Endothelial cell of umbilical vein (primary cell): ENCODE measurements at regions not wholly inside any gene's neighbourhood (a gene's known extent, or its start where the extent isn't known, plus 50 kb on each side); places are given as distances from the start of the nearest gene placed in this dataset.

Source experiments
- BruUV-seq: library from RNA; stranded (reverse); fragments of 400-500 nt; replicated peaks from 2 replicates; lab custom pipeline; 2021; lab: Mats Ljungman, UMichigan
- CTCF ChIA-PET: fragments of 300-600, 350-600 bp; sonication (Branson Sonifier 250); formaldehyde crosslinking; loops from one replicate; lab custom pipeline; 2021; ENCODE audit warnings: antibody characterized with exemption, inconsistent platforms; lab: Charles Lee
- POLR2A ChIA-PET: fragments of 300-600, 350-600 bp; sonication (Branson Sonifier 250); formaldehyde crosslinking; loops from one replicate; lab custom pipeline; 2021; ENCODE audit warnings: antibody characterized with exemption, inconsistent platforms; lab: Charles Lee
- DNase-seq: peaks from one replicate; pipeline ENCODE4 v3.0.0-alpha.2; 2011; ENCODE audit warnings: low read depth, low spot score
- FAIRE-seq: peaks from 2 replicates; lab custom pipeline; 2011; peaks lifted over from hg19 to GRCh38; lab: Jason Lieb, UNC
- H2AFZ ChIP-seq: 2 replicates; pipeline ENCODE4 v1.6.0; 2012; ENCODE audit warnings: low read depth, low read length, control low read depth, inconsistent platforms
- H3K27ac ChIP-seq: 2 replicates; pipeline ENCODE4 v1.5.1; 2011; ENCODE audit warnings: low read depth, mild to moderate bottlenecking, control low read depth, low read length, moderate library complexity; ENCODE audit not compliant: insufficient read depth
- H3K27me3 ChIP-seq, 2 experiments: 2 replicates each; pipeline versions ENCODE4 v1.6.0 to v1.6.1; 2011; ENCODE audit warnings: low read length in 2 of 2, mixed read lengths in 1 of 2; ENCODE audit not compliant: control insufficient read depth in 2 of 2, insufficient read depth in 2 of 2
- H3K36me3 ChIP-seq, 2 experiments: 2 replicates in 1 of 2; 3 replicates in 1 of 2; pipeline ENCODE4 v1.5.1; 2011; ENCODE audit warnings: low read length in 2 of 2, mild to moderate bottlenecking in 1 of 2, moderate library complexity in 1 of 2; ENCODE audit not compliant: control insufficient read depth in 2 of 2, insufficient read depth in 2 of 2; ENCODE audit errors: extremely low read depth in 1 of 2
- H3K4me1 ChIP-seq: 3 replicates; pipeline ENCODE4 v1.5.1; 2011; ENCODE audit warnings: mild to moderate bottlenecking, low read length; ENCODE audit not compliant: control insufficient read depth, insufficient read depth; ENCODE audit errors: extremely low read depth
- H3K4me2 ChIP-seq: 2 replicates; pipeline ENCODE4 v1.6.1; 2011; ENCODE audit warnings: low read length, control low read depth, mixed read lengths; ENCODE audit not compliant: insufficient read depth
- H3K4me3 ChIP-seq, 3 experiments: fragments of 200-600 bp in 1 of 3; sonication (generic), shearing (Covaris generic) in 1 of 3; replicated peaks in 1 of 3; 2 replicates each; pipeline ENCODE4 v1.5.1; 2011 to 2016; ENCODE audit warnings: control low read depth in 3 of 3, low read length in 3 of 3, mild to moderate bottlenecking in 2 of 3, inconsistent platforms in 1 of 3, low read depth in 1 of 3, moderate library complexity in 1 of 3; ENCODE audit not compliant: insufficient read depth in 1 of 3
- H3K79me2 ChIP-seq: 2 replicates; pipeline ENCODE4 v1.6.0; 2012; ENCODE audit warnings: low read length, inconsistent platforms; ENCODE audit not compliant: control insufficient read depth, insufficient read depth
- H3K9ac ChIP-seq: replicated peaks from 2 replicates; pipeline ENCODE3; 2011; ENCODE audit warnings: low read length, control low read depth; ENCODE audit not compliant: insufficient read depth; ENCODE audit errors: extremely low read depth
- H3K9me1 ChIP-seq: replicated peaks from 3 replicates; pipeline ENCODE4 v1.6.0; 2011; ENCODE audit warnings: mild to moderate bottlenecking, low read length; ENCODE audit not compliant: control insufficient read depth, insufficient read depth; ENCODE audit errors: extremely low read depth
- H3K9me3 ChIP-seq: replicated peaks from 2 replicates; pipeline ENCODE4 v1.5.1; 2012; ENCODE audit warnings: low read length, inconsistent platforms; ENCODE audit not compliant: control insufficient read depth, insufficient read depth
- H4K20me1 ChIP-seq: replicated peaks from 2 replicates; pipeline ENCODE3; 2011; ENCODE audit warnings: mild to moderate bottlenecking, low read length; ENCODE audit not compliant: control insufficient read depth, insufficient read depth; ENCODE audit errors: extremely low read depth
- CTCF ChIP-seq, 2 donors: IDR thresholded peaks; 1 replicate in 1 of 2; 2 replicates in 1 of 2; pipeline ENCODE4 v1.5.1; 2011; ENCODE audit warnings: low read length in 2 of 2, mild to moderate bottlenecking in 2 of 2, moderate library complexity in 2 of 2, control low read depth in 1 of 2, inconsistent platforms in 1 of 2, low read depth in 1 of 2; ENCODE audit not compliant: insufficient read depth in 1 of 2; ENCODE audit errors: extremely low read depth in 1 of 2
- EZH2 ChIP-seq: IDR thresholded peaks from 2 replicates; pipeline ENCODE4 v1.6.1; 2012; ENCODE audit warnings: borderline replicate concordance, low read depth, mild to moderate bottlenecking, moderate library complexity, low read length, inconsistent platforms; ENCODE audit not compliant: severe bottlenecking
- FOS ChIP-seq: IDR thresholded peaks from 2 replicates; pipeline ENCODE4 v1.6.1; 2011; ENCODE audit warnings: mild to moderate bottlenecking, low read length, moderate library complexity, borderline replicate concordance; ENCODE audit not compliant: insufficient read depth
- GATA2 ChIP-seq: IDR thresholded peaks from 2 replicates; pipeline ENCODE4 v1.7.0; 2011; ENCODE audit warnings: low read depth, mild to moderate bottlenecking, moderate library complexity, mixed read lengths, low read length; ENCODE audit not compliant: insufficient read length, insufficient read depth
- JUN ChIP-seq: IDR thresholded peaks from 2 replicates; pipeline ENCODE4 v1.6.1; 2011; ENCODE audit warnings: borderline replicate concordance, low read depth; ENCODE audit not compliant: insufficient read length, insufficient read depth
- MAX ChIP-seq: IDR thresholded peaks from 2 replicates; pipeline ENCODE4 v1.6.1; 2011; ENCODE audit not compliant: insufficient read depth, insufficient read length
- MYC ChIP-seq: IDR thresholded peaks from one replicate; pipeline ENCODE4 v1.6.1; 2011; ENCODE audit warnings: mild to moderate bottlenecking, low read depth, low read length
- POLR2A ChIP-seq: IDR thresholded peaks from 2 replicates; pipeline ENCODE4 v1.6.1; 2012; ENCODE audit warnings: low read depth, mild to moderate bottlenecking, control low read depth, low read length
- POLR2AphosphoS5 ChIP-seq: IDR thresholded peaks from 2 replicates; pipeline ENCODE4 v1.6.1; 2012; ENCODE audit warnings: low read depth, mild to moderate bottlenecking, control low read depth, low read length, moderate library complexity; ENCODE audit not compliant: insufficient read depth
- dilution Hi-C: fragments of 300-500 bp; cut with MboI; formaldehyde crosslinking; loops from one replicate; pipeline ENCODE4 v1.15.0; 2019; ENCODE audit warnings: low sequenced_read_pairs; ENCODE audit not compliant: extremely low pct_ligation_motif_present
- intact Hi-C: fragments of 100-400 bp; cut with micrococcal nuclease; formaldehyde crosslinking; loops from one replicate; pipeline ENCODE4 v1.10.0; 2022

GRCh38 chr7:16200591-16200990 lies 220.7 kb downstream of the CRPPA start:
- Histone ChIP-seq H4K20me1 (no peaks in the 10 kb centered on the region), H3K4me3 (no peak overlapping the region), H3K27me3 (no peaks in the 10 kb centered on the region), H3K9ac (no peak overlapping the region), H3K27ac (no peak overlapping the region), H2AFZ (no peak overlapping the region), H3K9me1 (no peaks in the 10 kb centered on the region), H3K4me2 (no peak overlapping the region), H3K79me2 (no peaks in the 10 kb centered on the region), H3K4me1 (peaks cover 16% of the 10 kb centered on the region), H3K36me3 (no peaks in the 10 kb centered on the region), H3K9me3 (no peaks in the 10 kb centered on the region)
- POLR2A ChIA-PET: no interaction called here
- FAIRE-seq (no peak), DNase-seq (no peak)
- dilution Hi-C loops (no loop called here), intact Hi-C loops (no loop called here)
- CTCF ChIA-PET: interaction anchor here (1.1 to 1.2 kb wide), 2 partner anchors 9 to 26 kb away, joined by 3 read pairs; no protein-coding TSS in a partner anchor
- TF ChIP-seq POLR2AphosphoS5 (no peak), JUN (no peak), GATA2 (no peak), POLR2A (no peak), EZH2 (no peak), FOS (no peak), MAX (no peak), MYC (no peak), CTCF (IDR thresholded peaks at IDR 0.05; ENCODE audit: extremely low read depth in 1 of 2, insufficient read depth in 1 of 2, low read depth in 1 of 2, low read length in 2 of 2) (no peak)
- no TSS peak for BruUV-seq
